HL-60 (cell line): ENCODE measurements at regions not wholly inside any gene's neighbourhood (a gene's known extent, or its start where the extent isn't known, plus 50 kb on each side); places are given as distances from the start of the nearest gene placed in this dataset.

Experiments used
- CTCF ChIP-seq: IDR thresholded peaks from one replicate; pipeline ENCODE4 v1.5.1; 2011; ENCODE audit warnings: low read length, control low read depth, inconsistent platforms; ENCODE audit not compliant: insufficient read depth
- GABPA ChIP-seq: IDR thresholded peaks from 2 replicates; pipeline ENCODE4 v1.6.1; 2012; ENCODE audit warnings: low read depth
- POLR2AphosphoS5 ChIP-seq: IDR thresholded peaks from 2 replicates; pipeline ENCODE4 v1.6.1; 2012; ENCODE audit warnings: low read depth
- REST ChIP-seq: IDR thresholded peaks from 2 replicates; pipeline ENCODE4 v1.6.1; 2012; ENCODE audit warnings: low read depth; ENCODE audit not compliant: insufficient replicate concordance
- SPI1 ChIP-seq: IDR thresholded peaks from 2 replicates; pipeline ENCODE4 v1.6.1; 2012; ENCODE audit warnings: low read depth, mild to moderate bottlenecking, borderline replicate concordance

- TF ChIP-seq CTCF, result no peak
- no peak for TF ChIP-seq REST
- TF ChIP-seq GABPA, result no peak
- TF ChIP-seq POLR2AphosphoS5, result no peak
- no peak for TF ChIP-seq SPI1
Measured at GRCh38 chr4:17157304-17157703, 258.9 kb upstream of the LDB2 start.
